ENCODE measurements at regions not wholly inside any gene's neighbourhood (a gene's known extent, or its start where the extent isn't known, plus 50 kb on each side); places are given as distances from the start of the nearest gene placed in this dataset.

- DNase-seq (ENCODE audit: low spot score in 2 of 2), result no peak
- H3K4me1 ChIP-seq, result no peaks in the 10 kb centered on the region
- WGBS, 2 donors, result 93 to 94% methylated on average over 3 of the region's 3 CpGs
- TF ChIP-seq POLR2A (IDR thresholded peaks at IDR 0.05) (no peak), EP300 (IDR thresholded peaks at IDR 0.05) (no peak), CTCF (IDR thresholded peaks at IDR 0.05) (no peak)
- H3K27me3 ChIP-seq, result no peaks in the 10 kb centered on the region
- H3K4me3 ChIP-seq, result no peak overlapping the region
- no peak overlapping the region for H3K27ac ChIP-seq
- no peaks in the 10 kb centered on the region for H3K9me3 ChIP-seq
- no peaks in the 10 kb centered on the region for H3K36me3 ChIP-seq
Measured at GRCh38 chr7:11244149-11244548, 270.5 kb downstream of the PHF14 start.

- H3K9me3 ChIP-seq, result no peaks in the 10 kb centered on the region
- DNase-seq (ENCODE audit: low spot score in 2 of 2), result no peak
- H3K27me3 ChIP-seq, result no peaks in the 10 kb centered on the region
- no peak overlapping the region for H3K27ac ChIP-seq
- TF ChIP-seq EP300 (IDR thresholded peaks at IDR 0.05) (no peak), POLR2A (IDR thresholded peaks at IDR 0.05) (no peak), CTCF (IDR thresholded peaks at IDR 0.05) (no peak)
- 39 to 64% methylated on average over 1 of the region's 1 CpG for WGBS, 2 donors
- no peaks in the 10 kb centered on the region for H3K36me3 ChIP-seq
- no peaks in the 10 kb centered on the region for H3K4me1 ChIP-seq
- H3K4me3 ChIP-seq, result no peak overlapping the region
Measured at GRCh38 chr7:11247545-11247944, 273.9 kb downstream of the PHF14 start.

GRCh38 chr7:11251436-11251835 lies 277.8 kb downstream of the PHF14 start:
- DNase-seq (ENCODE audit: low spot score in 2 of 2), result no peak
- no peak overlapping the region for H3K4me3 ChIP-seq
- H3K4me1 ChIP-seq, result no peaks in the 10 kb centered on the region
- TF ChIP-seq POLR2A (IDR thresholded peaks at IDR 0.05), result no peak
- TF ChIP-seq EP300 (IDR thresholded peaks at IDR 0.05), result no peak
- TF ChIP-seq CTCF (IDR thresholded peaks at IDR 0.05), result no peak
- H3K36me3 ChIP-seq, result no peaks in the 10 kb centered on the region
- H3K9me3 ChIP-seq, result no peaks in the 10 kb centered on the region
- WGBS, 2 donors, result 41 to 60% methylated on average over 2 of the region's 2 CpGs
- H3K27me3 ChIP-seq, result no peaks in the 10 kb centered on the region
- H3K27ac ChIP-seq, result no peak overlapping the region

- H3K27ac ChIP-seq, result no peak overlapping the region
- H3K4me3 ChIP-seq, result no peak overlapping the region
- H3K27me3 ChIP-seq, result no peaks in the 10 kb centered on the region
- no peaks in the 10 kb centered on the region for H3K36me3 ChIP-seq
- no peak for DNase-seq (ENCODE audit: low spot score in 2 of 2)
- H3K4me1 ChIP-seq, result no peaks in the 10 kb centered on the region
- 83 to 90% methylated on average over 4 of the region's 4 CpGs for WGBS, 2 donors
- no peaks in the 10 kb centered on the region for H3K9me3 ChIP-seq
- TF ChIP-seq EP300 (IDR thresholded peaks at IDR 0.05) (no peak), CTCF (IDR thresholded peaks at IDR 0.05) (no peak), POLR2A (IDR thresholded peaks at IDR 0.05) (no peak)
Measured at GRCh38 chr7:11252011-11252607, 278.4 kb downstream of the PHF14 start.

- Histone ChIP-seq H3K36me3 (no peaks in the 10 kb centered on the region), H3K27me3 (no peaks in the 10 kb centered on the region), H3K27ac (no peak overlapping the region), H3K4me3 (no peak overlapping the region), H3K9me3 (no peaks in the 10 kb centered on the region), H3K4me1 (no peaks in the 10 kb centered on the region)
- DNase-seq (ENCODE audit: low spot score in 2 of 2), result no peak
- TF ChIP-seq EP300 (IDR thresholded peaks at IDR 0.05) (no peak), POLR2A (IDR thresholded peaks at IDR 0.05) (no peak), CTCF (IDR thresholded peaks at IDR 0.05) (no peak)
- WGBS, 2 donors, result 76 to 79% methylated on average over 3 of the region's 3 CpGs
Measured at GRCh38 chr7:11252705-11253272, 279.1 kb downstream of the PHF14 start.

Measured in tibial nerve (tissue), 4 donors.